ENCODE measurements at regions not wholly inside any gene's neighbourhood (a gene's known extent, or its start where the extent isn't known, plus 50 kb on each side); places are given as distances from the start of the nearest gene placed in this dataset.

DNA sequence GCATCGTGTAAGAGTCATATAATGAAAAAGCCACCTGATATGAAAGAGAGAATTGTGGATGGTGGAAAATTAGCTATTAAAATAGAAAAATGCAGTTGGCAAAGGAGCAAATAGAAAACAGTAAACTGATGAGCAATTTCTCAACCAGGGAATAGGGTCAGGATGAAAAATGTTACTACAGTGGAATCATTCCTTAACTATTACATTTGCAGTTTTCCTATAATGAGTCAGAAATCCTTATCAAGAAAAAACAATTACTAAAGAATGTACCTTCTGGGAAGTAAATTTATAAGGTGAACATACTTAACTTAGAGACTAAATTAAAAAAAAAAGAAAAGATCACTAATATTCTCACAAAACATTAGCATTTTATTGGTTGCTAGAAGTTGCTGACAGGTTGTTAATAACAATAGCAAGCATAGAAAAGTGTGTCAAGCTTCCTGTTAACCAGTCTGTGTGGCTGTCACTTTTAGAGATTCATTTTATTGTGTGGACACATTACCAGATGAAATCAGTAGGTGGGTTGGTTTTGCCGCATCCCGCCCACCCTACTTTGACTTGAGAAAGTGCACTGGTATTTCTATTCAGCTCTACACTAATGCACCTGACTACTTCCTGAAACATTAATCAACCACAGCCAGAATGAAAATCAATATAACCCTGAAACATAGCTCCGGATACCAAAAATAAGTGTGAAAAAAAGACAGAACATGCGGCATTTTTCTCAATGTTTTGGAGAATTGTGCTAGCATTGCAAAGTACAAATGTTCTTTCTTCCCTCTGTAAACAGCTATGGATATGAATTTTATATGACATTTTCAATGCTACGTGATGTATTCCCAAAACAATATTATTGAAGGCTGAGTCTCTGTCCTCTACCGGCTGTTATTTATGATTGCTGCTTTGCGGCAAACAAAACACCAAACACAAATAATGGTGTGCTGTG lies 576.7 kb downstream of the SLC16A7 start:
- TF ChIP-seq, protein P1, sequence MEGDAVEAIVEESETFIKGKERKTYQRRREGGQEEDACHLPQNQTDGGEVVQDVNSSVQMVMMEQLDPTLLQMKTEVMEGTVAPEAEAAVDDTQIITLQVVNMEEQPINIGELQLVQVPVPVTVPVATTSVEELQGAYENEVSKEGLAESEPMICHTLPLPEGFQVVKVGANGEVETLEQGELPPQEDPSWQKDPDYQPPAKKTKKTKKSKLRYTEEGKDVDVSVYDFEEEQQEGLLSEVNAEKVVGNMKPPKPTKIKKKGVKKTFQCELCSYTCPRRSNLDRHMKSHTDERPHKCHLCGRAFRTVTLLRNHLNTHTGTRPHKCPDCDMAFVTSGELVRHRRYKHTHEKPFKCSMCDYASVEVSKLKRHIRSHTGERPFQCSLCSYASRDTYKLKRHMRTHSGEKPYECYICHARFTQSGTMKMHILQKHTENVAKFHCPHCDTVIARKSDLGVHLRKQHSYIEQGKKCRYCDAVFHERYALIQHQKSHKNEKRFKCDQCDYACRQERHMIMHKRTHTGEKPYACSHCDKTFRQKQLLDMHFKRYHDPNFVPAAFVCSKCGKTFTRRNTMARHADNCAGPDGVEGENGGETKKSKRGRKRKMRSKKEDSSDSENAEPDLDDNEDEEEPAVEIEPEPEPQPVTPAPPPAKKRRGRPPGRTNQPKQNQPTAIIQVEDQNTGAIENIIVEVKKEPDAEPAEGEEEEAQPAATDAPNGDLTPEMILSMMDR (IDR thresholded peaks at IDR 0.05; ENCODE audit: low read depth, low read length): no peak
- TF ChIP-seq EZH2phosphoT487 (IDR thresholded peaks at IDR 0.05; ENCODE audit: low read depth): no peak

Measured in OCI-LY3 (cell line).